Gastroesophageal sphincter (tissue), 4 donors: ENCODE measurements at regions not wholly inside any gene's neighbourhood (a gene's known extent, or its start where the extent isn't known, plus 50 kb on each side); places are given as distances from the start of the nearest gene placed in this dataset.

Experiments used
- ATAC-seq: fragments of 150-250 bp; one replicate; pipeline ENCODE4 v1.9.1; 2016; ENCODE audit warnings: mild to moderate bottlenecking, moderate library complexity
- H3K27ac ChIP-seq, 4 donors: fragments of 200-600 bp; sonication (generic) in 3 of 4; 1 replicate in 3 of 4; 2 replicates in 1 of 4; pipeline ENCODE4 v1.5.1; 2016 to 2019
- H3K27me3 ChIP-seq: fragments of 200-600 bp; sonication (generic); one replicate; pipeline ENCODE4 v1.5.1; 2019
- H3K36me3 ChIP-seq, 2 donors: fragments of 200-600 bp; sonication (generic); one replicate each; pipeline ENCODE4 v1.5.1; 2019; ENCODE audit warnings: control low read depth in 1 of 2
- H3K4me1 ChIP-seq, 3 donors: fragments of 200-600 bp; sonication (generic); 1 replicate in 2 of 3; 2 replicates in 1 of 3; pipeline ENCODE4 v1.5.1; 2016 to 2019; ENCODE audit warnings: control low read depth in 2 of 3
- H3K4me3 ChIP-seq, 2 donors: fragments of 200-600 bp; sonication (generic); one replicate each; pipeline ENCODE4 v1.5.1; 2019; ENCODE audit warnings: mild to moderate bottlenecking in 1 of 2, moderate library complexity in 1 of 2
- H3K9me3 ChIP-seq, 3 donors: fragments of 200-600 bp; sonication (generic); one replicate each; pipeline ENCODE4 v1.5.1; 2017 to 2019; ENCODE audit warnings: control low read depth in 2 of 3
- CTCF ChIP-seq, 4 experiments: fragments of 200-600 bp in 2 of 4; fragments of 450-650 bp in 2 of 4; sonication (generic) in 1 of 4; IDR thresholded peaks; one replicate each; pipeline ENCODE4 v1.5.1; 2017 to 2019; ENCODE audit warnings: antibody characterized with exemption in 4 of 4, mild to moderate bottlenecking in 2 of 4, moderate library complexity in 2 of 4
- EP300 ChIP-seq: sonication (generic); formaldehyde crosslinking; IDR thresholded peaks from one replicate; pipeline ENCODE4 v1.6.1; 2017; ENCODE audit warnings: antibody characterized with exemption, mild to moderate bottlenecking
- POLR2A ChIP-seq, 2 donors: fragments of 450-650 bp; IDR thresholded peaks; one replicate each; pipeline ENCODE4 v1.6.1; 2017; ENCODE audit warnings: antibody characterized with exemption in 2 of 2, mild to moderate bottlenecking in 2 of 2, moderate library complexity in 1 of 2
- POLR2AphosphoS5 ChIP-seq: sonication (generic); formaldehyde crosslinking; IDR thresholded peaks from one replicate; pipeline ENCODE4 v1.6.1; 2017; ENCODE audit warnings: antibody characterized with exemption
- WGBS, 2 donors: methylation state at CpG; one replicate each; pipeline ENCODE4 v1.1.5; 2018; ENCODE audit warnings: low coverage in 1 of 2; 5-methylcytosine and 5-hydroxymethylcytosine counted together

- Histone ChIP-seq H3K27ac (no peak overlapping the region), H3K4me3 (no peak overlapping the region), H3K27me3 (no peaks in the 10 kb centered on the region), H3K4me1 (peaks cover 0 to 24% (median 6%) of the 10 kb centered on the region in 3 donors), H3K36me3 (no peaks in the 10 kb centered on the region), H3K9me3 (no peaks in the 10 kb centered on the region)
- 51 to 52% methylated on average over 2 of the region's 2 CpGs for WGBS, 2 donors
- TF ChIP-seq EP300 (no peak), CTCF (IDR thresholded peaks at IDR 0.05) (no peak), POLR2A (IDR thresholded peaks at IDR 0.05) (no peak), POLR2AphosphoS5 (no peak)
- no peak for ATAC-seq
Measured at GRCh38 chr15:39145854-39146625, 434.8 kb upstream of the THBS1 start.

GRCh38 chr15:39149636-39150150, 431.2 kb upstream of the THBS1 start:
- no peaks in the 10 kb centered on the region for H3K27me3 ChIP-seq
- H3K4me3 ChIP-seq: no peak overlapping the region
- H3K27ac ChIP-seq: no peak overlapping the region
- H3K4me1 ChIP-seq: peaks cover 3 to 29% (median 11%) of the 10 kb centered on the region in 3 donors
- no peaks in the 10 kb centered on the region for H3K36me3 ChIP-seq
- H3K9me3 ChIP-seq: no peaks in the 10 kb centered on the region
- no peak for ATAC-seq
- WGBS, 2 donors: 60 to 88% methylated on average over 1 of the region's 1 CpG
- no peak for TF ChIP-seq POLR2A (IDR thresholded peaks at IDR 0.05)
- no peak for TF ChIP-seq CTCF (IDR thresholded peaks at IDR 0.05)
- TF ChIP-seq EP300: no peak
- no peak for TF ChIP-seq POLR2AphosphoS5

GRCh38 chr15:39151545-39151944, 429.3 kb upstream of the THBS1 start:
- no peak for TF ChIP-seq POLR2A (IDR thresholded peaks at IDR 0.05)
- TF ChIP-seq CTCF (IDR thresholded peaks at IDR 0.05): no peak
- no peak for TF ChIP-seq EP300
- no peak for TF ChIP-seq POLR2AphosphoS5
- 58 to 75% methylated on average over 2 of the region's 2 CpGs for WGBS, 2 donors
- no peak for ATAC-seq

GRCh38 chr15:39153058-39153714, 427.7 kb upstream of the THBS1 start:
- no peak for ATAC-seq
- Histone ChIP-seq H3K36me3 (no peaks in the 10 kb centered on the region), H3K27me3 (no peaks in the 10 kb centered on the region), H3K9me3 (no peaks in the 10 kb centered on the region), H3K4me3 (no peak overlapping the region), H3K4me1 (peaks cover 7 to 35% (median 8%) of the 10 kb centered on the region in 3 donors), H3K27ac (peak overlapping the region in 2 of 4 donors; percentile 50 to 61)
- TF ChIP-seq CTCF (IDR thresholded peaks at IDR 0.05) (no peak), POLR2A (IDR thresholded peaks at IDR 0.05) (no peak)
- WGBS, 2 donors: 73 to 75% methylated on average over 1 of the region's 1 CpG

More at GRCh38 chr15:39151545-39151944, 429.3 kb upstream of the THBS1 start:
- Histone ChIP-seq H3K4me3 (no peak overlapping the region), H3K27ac (no peak overlapping the region), H3K36me3 (no peaks in the 10 kb centered on the region), H3K4me1 (peaks cover 7 to 24% (median 8%) of the 10 kb centered on the region in 3 donors), H3K9me3 (no peaks in the 10 kb centered on the region), H3K27me3 (no peaks in the 10 kb centered on the region)
